ENCODE measurements at regions not wholly inside any gene's neighbourhood (a gene's known extent, or its start where the extent isn't known, plus 50 kb on each side); places are given as distances from the start of the nearest gene placed in this dataset.

DNA sequence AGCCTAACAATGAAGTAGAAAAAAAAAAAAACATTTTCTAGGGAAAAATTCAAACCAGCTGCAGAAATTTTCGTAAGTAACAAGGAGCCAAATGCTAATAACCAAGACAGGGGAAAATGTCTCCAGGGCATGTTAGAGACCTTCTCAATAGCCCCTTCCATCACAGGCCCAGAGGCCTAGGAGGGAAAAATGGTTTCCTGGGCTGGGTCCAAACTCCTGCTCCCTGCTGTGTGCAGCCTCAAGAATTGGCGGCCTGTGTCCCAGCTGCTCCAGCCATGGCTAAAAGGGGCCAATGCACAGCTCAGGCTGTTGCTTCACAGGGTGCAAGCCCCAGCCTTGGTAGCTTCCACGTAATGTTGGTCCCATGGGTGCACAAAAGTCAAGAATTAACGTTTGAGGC, 266.2 kb downstream of the ZEB2 start:
- 86 to 93% methylated on average over 4 of the region's 4 CpGs for WGBS, 2 donors
- ATAC-seq (no peak), DNase-seq (no peak), FAIRE-seq (no peak)
- H3K27me3 ChIP-seq, result no peaks in the 10 kb centered on the region
- intact Hi-C loops (cut with DNase I), result no loop called here
- TF ChIP-seq, protein P1, sequence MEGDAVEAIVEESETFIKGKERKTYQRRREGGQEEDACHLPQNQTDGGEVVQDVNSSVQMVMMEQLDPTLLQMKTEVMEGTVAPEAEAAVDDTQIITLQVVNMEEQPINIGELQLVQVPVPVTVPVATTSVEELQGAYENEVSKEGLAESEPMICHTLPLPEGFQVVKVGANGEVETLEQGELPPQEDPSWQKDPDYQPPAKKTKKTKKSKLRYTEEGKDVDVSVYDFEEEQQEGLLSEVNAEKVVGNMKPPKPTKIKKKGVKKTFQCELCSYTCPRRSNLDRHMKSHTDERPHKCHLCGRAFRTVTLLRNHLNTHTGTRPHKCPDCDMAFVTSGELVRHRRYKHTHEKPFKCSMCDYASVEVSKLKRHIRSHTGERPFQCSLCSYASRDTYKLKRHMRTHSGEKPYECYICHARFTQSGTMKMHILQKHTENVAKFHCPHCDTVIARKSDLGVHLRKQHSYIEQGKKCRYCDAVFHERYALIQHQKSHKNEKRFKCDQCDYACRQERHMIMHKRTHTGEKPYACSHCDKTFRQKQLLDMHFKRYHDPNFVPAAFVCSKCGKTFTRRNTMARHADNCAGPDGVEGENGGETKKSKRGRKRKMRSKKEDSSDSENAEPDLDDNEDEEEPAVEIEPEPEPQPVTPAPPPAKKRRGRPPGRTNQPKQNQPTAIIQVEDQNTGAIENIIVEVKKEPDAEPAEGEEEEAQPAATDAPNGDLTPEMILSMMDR (IDR thresholded peaks at IDR 0.05), result no peak
- H3K9me3 ChIP-seq, result no peaks in the 10 kb centered on the region
- H3K36me3 ChIP-seq, result no peaks in the 10 kb centered on the region
- H3K27ac ChIP-seq, result no peak overlapping the region
- no peak overlapping the region for H3K4me3 ChIP-seq
- no peaks in the 10 kb centered on the region for H3K4me1 ChIP-seq

DNA sequence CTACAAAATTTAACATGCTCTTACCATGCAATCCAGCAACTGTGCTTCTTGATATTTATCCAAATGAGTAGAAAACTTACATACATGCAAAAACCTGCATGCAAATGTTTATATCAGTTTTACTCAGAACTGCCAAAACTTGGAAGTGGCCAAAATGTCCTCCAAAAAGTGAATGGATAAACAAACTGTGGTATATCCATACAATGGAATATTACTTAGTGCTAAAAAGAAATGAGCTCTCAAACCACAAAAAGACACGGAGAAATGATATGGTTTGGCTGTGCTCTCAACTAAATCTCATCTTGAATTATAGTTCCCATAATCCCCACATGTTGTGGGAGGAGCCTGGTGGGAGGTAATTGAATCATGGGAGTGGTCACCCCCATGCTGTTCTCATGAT, 267.2 kb downstream of the ZEB2 start:
- 88 to 95% methylated on average over 1 of the region's 1 CpG for WGBS, 2 donors
- ATAC-seq (no peak), FAIRE-seq (no peak), DNase-seq (no peak)
- TF ChIP-seq, protein P1 (IDR thresholded peaks at IDR 0.05), result no peak
- H3K27me3 ChIP-seq, result no peaks in the 10 kb centered on the region
- no peak overlapping the region for H3K4me3 ChIP-seq
- no peaks in the 10 kb centered on the region for H3K4me1 ChIP-seq
- H3K36me3 ChIP-seq, result no peaks in the 10 kb centered on the region
- intact Hi-C loops (cut with DNase I), result no loop called here
- no peak overlapping the region for H3K27ac ChIP-seq
- no peaks in the 10 kb centered on the region for H3K9me3 ChIP-seq

DNA sequence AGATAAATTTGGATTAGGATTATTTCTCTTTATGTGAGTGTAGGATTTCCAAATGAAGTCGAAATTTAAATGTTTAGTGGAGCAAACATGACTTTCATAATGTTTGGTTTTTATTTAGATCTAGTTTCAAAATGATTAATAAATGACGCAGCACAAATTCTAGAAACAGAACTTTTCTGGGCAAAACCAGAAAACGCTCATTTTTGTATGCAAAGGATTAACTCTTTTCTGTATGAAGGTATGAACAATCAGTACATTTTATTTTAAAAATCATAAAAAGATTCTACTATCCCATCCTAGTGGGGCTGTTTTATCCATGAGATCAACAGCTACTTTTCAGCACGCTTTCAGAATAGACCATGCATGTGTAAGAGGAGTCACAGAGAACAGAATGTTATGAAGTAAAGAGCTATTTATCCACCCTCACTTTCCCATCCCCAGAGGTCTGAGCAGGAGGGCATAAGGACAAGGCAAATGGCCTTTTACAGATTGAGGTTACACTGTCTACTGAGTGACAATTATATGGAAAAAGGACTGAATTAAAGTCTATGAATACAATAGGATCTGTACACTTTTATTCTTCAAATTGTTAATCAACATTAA, 270.8 kb downstream of the ZEB2 start:
- H3K4me1 ChIP-seq, result no peaks in the 10 kb centered on the region
- no peak for ATAC-seq
- intact Hi-C loops (cut with DNase I), result no loop called here
- H3K36me3 ChIP-seq, result no peaks in the 10 kb centered on the region
- H3K4me3 ChIP-seq, result no peak overlapping the region
- H3K27ac ChIP-seq, result no peak overlapping the region
- WGBS, 2 donors, result 85 to 88% methylated on average over 4 of the region's 4 CpGs
- no peak for FAIRE-seq
- TF ChIP-seq, protein P1 (IDR thresholded peaks at IDR 0.05), result no peak
- no peak for DNase-seq
- H3K9me3 ChIP-seq, result no peaks in the 10 kb centered on the region
- H3K27me3 ChIP-seq, result no peaks in the 10 kb centered on the region

DNA sequence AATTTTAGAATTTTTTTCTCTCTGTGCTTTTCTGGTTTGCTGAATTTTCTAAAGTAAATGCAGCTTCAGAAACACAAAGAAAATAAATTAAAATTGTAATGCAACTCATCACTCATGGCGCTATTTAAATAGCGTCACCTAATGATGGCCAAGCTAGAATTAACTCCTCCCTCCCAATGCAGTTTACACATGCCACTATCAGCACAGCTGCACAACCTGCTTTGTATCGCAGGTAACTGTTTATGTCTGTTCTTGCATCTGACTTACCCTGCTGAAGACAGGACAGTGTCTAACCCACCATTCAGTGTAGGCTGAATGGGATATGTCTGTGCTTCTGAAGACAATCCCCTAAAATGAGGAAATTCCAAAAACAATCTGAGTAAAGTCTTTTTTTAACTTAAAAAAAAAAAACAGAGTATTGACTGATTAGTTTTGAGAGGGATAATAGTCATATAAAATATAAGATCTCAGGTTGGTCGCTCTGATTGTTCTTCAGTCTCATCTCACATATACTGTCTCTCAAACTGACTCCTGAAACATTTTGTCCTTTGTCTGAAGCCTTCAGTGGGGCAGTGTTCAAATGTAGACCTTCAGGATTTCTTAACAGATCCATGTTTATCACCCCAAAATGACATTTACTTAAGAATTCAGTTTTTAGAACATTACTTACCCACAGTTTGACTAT, 271.4 kb downstream of the ZEB2 start:
- no peak for ATAC-seq
- TF ChIP-seq, protein P1 (IDR thresholded peaks at IDR 0.05), result no peak
- Histone ChIP-seq H3K27ac (no peak overlapping the region), H3K36me3 (no peaks in the 10 kb centered on the region), H3K9me3 (no peaks in the 10 kb centered on the region), H3K4me1 (no peaks in the 10 kb centered on the region), H3K4me3 (no peak overlapping the region), H3K27me3 (no peaks in the 10 kb centered on the region)
- FAIRE-seq, result no peak
- DNase-seq, result no peak
- 88 to 93% methylated on average over 4 of the region's 4 CpGs for WGBS, 2 donors
- intact Hi-C loops (cut with DNase I), result no loop called here

DNA sequence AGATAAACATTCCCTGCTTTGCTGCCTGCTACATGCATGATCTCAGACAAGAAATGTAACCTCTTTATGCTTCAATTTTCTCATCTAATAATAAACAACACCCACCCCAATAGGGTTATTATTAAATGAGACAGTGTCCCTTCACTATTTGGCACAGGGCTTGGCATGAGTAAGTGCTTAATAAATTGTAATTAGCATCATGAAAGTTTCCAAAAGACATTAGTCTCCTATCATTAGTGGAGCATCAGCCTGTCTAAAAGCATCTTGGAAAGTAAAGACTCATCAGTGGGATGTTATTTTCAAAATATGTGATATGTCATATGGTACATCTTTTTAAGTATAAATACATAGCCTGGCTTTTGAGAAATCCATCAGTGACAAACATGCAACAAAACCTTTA, 275.0 kb downstream of the ZEB2 start:
- TF ChIP-seq, protein P1 (IDR thresholded peaks at IDR 0.05), result no peak
- FAIRE-seq (no peak), ATAC-seq (no peak), DNase-seq (no peak)
- H3K36me3 ChIP-seq, result no peaks in the 10 kb centered on the region
- no peak overlapping the region for H3K27ac ChIP-seq
- no peak overlapping the region for H3K4me3 ChIP-seq
- intact Hi-C loops (cut with DNase I), result no loop called here
- no peaks in the 10 kb centered on the region for H3K9me3 ChIP-seq
- H3K4me1 ChIP-seq, result peaks cover 0 to 10% (median 0%) of the 10 kb centered on the region in 3 donors
- no peaks in the 10 kb centered on the region for H3K27me3 ChIP-seq

All from pancreas (tissue), 10 donors.